CD14-positive monocyte (primary cell): ENCODE measurements at regions not wholly inside any gene's neighbourhood (a gene's known extent, or its start where the extent isn't known, plus 50 kb on each side); places are given as distances from the start of the nearest gene placed in this dataset.

Experiments used
- DNase-seq, 3 donors: peaks; one replicate each; pipeline ENCODE4 v3.0.0-alpha.2; 2011 to 2022
- H2AFZ ChIP-seq: 2 replicates; pipeline ENCODE4 v1.6.0; 2012; ENCODE audit warnings: mild to moderate bottlenecking, low read depth, low read length, inconsistent platforms; ENCODE audit not compliant: insufficient read depth, poor library complexity, severe bottlenecking
- H3K27ac ChIP-seq, 2 donors: 1 replicate in 1 of 2; 2 replicates in 1 of 2; pipeline ENCODE4 v1.5.1; 2012 to 2013; ENCODE audit warnings: low read length in 2 of 2, control low read depth in 1 of 2, inconsistent platforms in 1 of 2, low read depth in 1 of 2, mild to moderate bottlenecking in 1 of 2
- H3K27me3 ChIP-seq, 2 donors: one replicate each; pipeline versions ENCODE4 v1.6.0 to v1.6.1; 2011 to 2013; ENCODE audit warnings: low read length in 2 of 2; ENCODE audit not compliant: control insufficient read depth in 2 of 2, insufficient read depth in 2 of 2
- H3K36me3 ChIP-seq, 2 donors: replicated peaks in 1 of 2; 1 replicate in 1 of 2; 2 replicates in 1 of 2; pipeline versions ENCODE4 v1.5.1 to v1.6.1; 2012 to 2013; ENCODE audit warnings: low read length in 2 of 2, control low read depth in 1 of 2, inconsistent platforms in 1 of 2, mild to moderate bottlenecking in 1 of 2; ENCODE audit not compliant: insufficient read depth in 2 of 2, control insufficient read depth in 1 of 2
- H3K4me1 ChIP-seq, 2 donors: 1 replicate in 1 of 2; 2 replicates in 1 of 2; pipeline versions ENCODE4 v1.5.1 to v1.6.1; 2012 to 2013; ENCODE audit warnings: low read length in 2 of 2, control low read depth in 1 of 2, inconsistent platforms in 1 of 2, mild to moderate bottlenecking in 1 of 2, moderate library complexity in 1 of 2; ENCODE audit not compliant: insufficient read depth in 2 of 2, control insufficient read depth in 1 of 2
- H3K4me2 ChIP-seq: replicated peaks from 2 replicates; pipeline ENCODE3; 2012; ENCODE audit warnings: low read length, moderate library complexity, mild to moderate bottlenecking; ENCODE audit not compliant: poor library complexity, severe bottlenecking; ENCODE audit errors: extremely low read depth
- H3K4me3 ChIP-seq, 3 experiments: fragments of 200-600 bp in 1 of 3; sonication (generic) in 1 of 3; replicated peaks in 1 of 3; 1 replicate in 2 of 3; 2 replicates in 1 of 3; pipeline ENCODE4 v1.5.1; 2011 to 2013; ENCODE audit warnings: low read length in 3 of 3, mild to moderate bottlenecking in 3 of 3, control low read depth in 2 of 3, low read depth in 2 of 3, inconsistent platforms in 1 of 3, moderate library complexity in 1 of 3
- H3K79me2 ChIP-seq: 2 replicates; pipeline ENCODE4 v1.6.0; 2012; ENCODE audit warnings: mild to moderate bottlenecking, control low read depth, inconsistent platforms, low read length, moderate library complexity; ENCODE audit not compliant: insufficient read depth
- H3K9ac ChIP-seq: 2 replicates; pipeline ENCODE4 v1.6.0; 2017; ENCODE audit warnings: low read length, mild to moderate bottlenecking; ENCODE audit not compliant: insufficient read depth, poor library complexity, severe bottlenecking
- H3K9me3 ChIP-seq, 2 donors: replicated peaks in 1 of 2; 1 replicate in 1 of 2; 2 replicates in 1 of 2; pipeline versions ENCODE4 v1.5.1 to v1.6.1; 2012 to 2013; ENCODE audit warnings: low read length in 2 of 2, control low read depth in 1 of 2; ENCODE audit not compliant: control insufficient read depth in 1 of 2, insufficient read depth in 1 of 2
- H4K20me1 ChIP-seq: 2 replicates; pipeline ENCODE4 v1.6.0; 2012; ENCODE audit warnings: mild to moderate bottlenecking, low read length, control low read depth, moderate library complexity; ENCODE audit not compliant: insufficient read depth
- H3K27ac Mint-ChIP-seq, 7 donors: one replicate each; pipeline ENCODE4 v1.8.0; 2020; ENCODE audit warnings: mild to moderate bottlenecking in 7 of 7, mixed read lengths in 7 of 7, moderate library complexity in 6 of 7, inconsistent platforms in 2 of 7
- H3K27me3 Mint-ChIP-seq, 3 donors: one replicate each; pipeline ENCODE4 v1.8.0; 2021 to 2022; ENCODE audit warnings: low read depth in 3 of 3, mild to moderate bottlenecking in 3 of 3, mixed read lengths in 3 of 3, moderate library complexity in 3 of 3, inconsistent platforms in 1 of 3
- H3K36me3 Mint-ChIP-seq, 2 donors: one replicate each; pipeline ENCODE4 v1.8.0; 2020; ENCODE audit warnings: mixed read lengths in 2 of 2, inconsistent platforms in 1 of 2, mild to moderate bottlenecking in 1 of 2
- H3K4me1 Mint-ChIP-seq: one replicate; pipeline ENCODE4 v1.8.0; 2020; ENCODE audit warnings: mild to moderate bottlenecking, mixed read lengths
- H3K4me3 Mint-ChIP-seq, 2 donors: one replicate each; pipeline ENCODE4 v1.8.0; 2020; ENCODE audit warnings: mild to moderate bottlenecking in 2 of 2, mixed read lengths in 2 of 2, moderate library complexity in 1 of 2
- H3K9me3 Mint-ChIP-seq, 7 donors: one replicate each; pipeline ENCODE4 v1.8.0; 2020 to 2022; ENCODE audit warnings: mixed read lengths in 7 of 7, mild to moderate bottlenecking in 6 of 7, moderate library complexity in 6 of 7, inconsistent platforms in 2 of 7
- CTCF ChIP-seq: fragments of 200-600 bp; IDR thresholded peaks from one replicate; pipeline ENCODE4 v1.8.0; 2022; ENCODE audit warnings: antibody characterized with exemption, mild to moderate bottlenecking
- WGBS: methylation state at CpG from one replicate; pipeline ENCODE4 v1.1.5; 2013; ENCODE audit warnings: missing lambda C conversion rate; ENCODE audit not compliant: insufficient coverage; 5-methylcytosine and 5-hydroxymethylcytosine counted together
- intact Hi-C, 2 donors: fragments of 100-400 bp; cut with micrococcal nuclease; formaldehyde crosslinking; loops; one replicate each; pipeline versions ENCODE4 v1.15.0 to v1.15.1; 2023

DNA sequence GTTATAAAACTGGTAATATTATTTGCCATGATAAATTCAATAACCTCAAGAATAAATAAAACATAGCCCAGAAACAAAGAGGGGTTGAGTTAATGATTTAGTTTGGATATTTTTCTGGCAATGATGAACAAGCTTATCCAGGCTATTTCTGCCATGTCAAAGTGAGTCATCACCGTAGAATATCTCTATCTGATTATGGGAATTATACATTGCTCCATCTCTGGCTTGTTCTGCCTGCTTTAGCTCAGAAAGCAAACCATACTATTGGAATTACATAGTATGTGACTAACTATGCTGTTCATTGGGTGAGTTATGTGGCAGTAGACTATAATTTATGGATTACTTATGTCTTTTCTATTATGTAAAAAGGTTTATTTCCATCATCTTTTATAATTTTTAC lies 680.1 kb upstream of the AADAT start:
- Mint-ChIP-seq H3K27ac (no peak overlapping the region), H3K4me3 (no peak overlapping the region), H3K36me3 (no peaks in the 10 kb centered on the region), H3K27me3 (no peaks in the 10 kb centered on the region), H3K4me1 (no peaks in the 10 kb centered on the region), H3K9me3 (peaks cover 0 to 5% (median 0%) of the 10 kb centered on the region in 7 donors)
- Histone ChIP-seq H4K20me1 (no peaks in the 10 kb centered on the region), H3K36me3 (no peaks in the 10 kb centered on the region), H3K4me2 (no peak overlapping the region), H3K9ac (no peak overlapping the region), H3K79me2 (no peaks in the 10 kb centered on the region), H2AFZ (no peak overlapping the region), H3K27me3 (no peaks in the 10 kb centered on the region), H3K4me1 (no peaks in the 10 kb centered on the region), H3K9me3 (peaks cover 0 to 4% of the 10 kb centered on the region in 2 donors), H3K27ac (no peak overlapping the region), H3K4me3 (no peak overlapping the region)
- no peak for TF ChIP-seq CTCF
- intact Hi-C loops: no loop called here
- DNase-seq: no peak
- no CpG with 5 or more reads among the region's 1 CpG for WGBS

DNA sequence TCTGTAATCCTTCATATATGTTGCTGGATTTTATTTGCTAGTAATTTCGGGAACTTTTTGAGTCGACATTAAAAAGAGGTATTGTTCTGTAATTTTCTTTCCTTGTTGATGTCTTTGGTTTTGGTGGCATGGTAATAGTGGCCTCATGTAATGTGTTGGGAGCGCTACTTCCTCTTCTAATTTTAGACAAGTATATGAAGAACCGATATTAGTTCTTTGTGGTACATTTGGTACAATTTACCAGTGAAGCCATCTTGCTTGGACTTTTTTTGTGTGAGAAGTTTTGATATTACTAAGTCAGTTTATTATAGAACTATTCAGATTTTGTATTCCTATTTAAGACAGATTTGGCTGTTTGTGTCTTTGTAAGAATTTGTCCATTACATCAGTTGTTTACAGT lies 669.2 kb upstream of the AADAT start:
- no peak for TF ChIP-seq CTCF
- H3K4me3 ChIP-seq: no peak overlapping the region
- no peaks in the 10 kb centered on the region for H3K4me1 Mint-ChIP-seq
- H3K4me2 ChIP-seq: no peak overlapping the region
- H3K4me3 Mint-ChIP-seq: no peak overlapping the region
- peaks cover 9 to 11% of the 10 kb centered on the region in 2 donors for H3K9me3 ChIP-seq
- H3K27ac ChIP-seq: no peak overlapping the region
- no peaks in the 10 kb centered on the region for H3K36me3 Mint-ChIP-seq
- WGBS: no CpG with 5 or more reads among the region's 4 CpGs
- no peaks in the 10 kb centered on the region for H3K36me3 ChIP-seq
- no peak overlapping the region for H3K9ac ChIP-seq
- peaks cover 0 to 9% (median 4%) of the 10 kb centered on the region in 7 donors for H3K9me3 Mint-ChIP-seq
- no peaks in the 10 kb centered on the region for H3K79me2 ChIP-seq
- no peaks in the 10 kb centered on the region for H3K27me3 ChIP-seq
- no peak overlapping the region for H3K27ac Mint-ChIP-seq
- intact Hi-C loops: no loop called here
- no peaks in the 10 kb centered on the region for H4K20me1 ChIP-seq
- peaks cover 0 to 2% (median 1%) of the 10 kb centered on the region in 3 donors for H3K27me3 Mint-ChIP-seq
- no peaks in the 10 kb centered on the region for H3K4me1 ChIP-seq
- H2AFZ ChIP-seq: no peak overlapping the region
- no peak for DNase-seq
